ENCODE measurements at regions not wholly inside any gene's neighbourhood (a gene's known extent, or its start where the extent isn't known, plus 50 kb on each side); places are given as distances from the start of the nearest gene placed in this dataset.

DNA sequence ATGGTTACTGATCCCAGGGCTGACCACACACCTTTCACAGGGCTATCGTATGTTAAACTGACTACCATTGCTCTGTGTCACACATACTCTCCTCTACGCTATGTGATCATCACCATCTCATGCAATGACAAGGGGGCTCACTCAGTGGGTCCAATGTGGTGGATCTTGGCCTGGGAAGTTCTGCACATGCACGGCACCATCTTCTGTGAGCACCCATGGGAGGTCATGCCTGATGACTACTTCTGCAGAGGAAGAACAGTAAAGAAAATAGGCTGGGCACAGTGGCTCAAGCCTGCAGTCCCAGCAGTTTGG is 60.0 kb upstream of the FOXD3 start:
- DNase-seq (ENCODE audit: extremely low spot score, insufficient read length, low read depth): no peak
- no peak for FAIRE-seq

DNA sequence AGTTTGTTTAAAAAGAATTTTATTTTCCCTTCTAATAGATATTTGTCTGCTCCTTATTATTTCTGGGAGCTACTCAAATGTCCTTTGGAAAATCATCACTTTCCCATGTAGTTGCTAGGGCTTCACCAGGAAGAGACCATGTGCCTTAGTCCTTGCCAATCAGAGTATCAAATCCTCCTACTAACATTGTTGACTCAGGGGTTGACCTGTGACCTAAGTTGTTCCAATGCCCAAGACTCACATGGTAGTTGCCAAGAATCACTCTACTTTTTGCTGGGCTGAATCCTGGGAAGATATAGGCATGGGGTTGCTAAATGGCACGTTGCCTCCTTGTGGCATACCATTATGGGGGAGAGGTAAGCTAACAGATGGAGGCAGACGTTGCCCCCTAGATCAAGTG is 58.2 kb upstream of the FOXD3 start:
- DNase-seq (ENCODE audit: extremely low spot score, insufficient read length, low read depth): no peak
- FAIRE-seq: no peak

DNA sequence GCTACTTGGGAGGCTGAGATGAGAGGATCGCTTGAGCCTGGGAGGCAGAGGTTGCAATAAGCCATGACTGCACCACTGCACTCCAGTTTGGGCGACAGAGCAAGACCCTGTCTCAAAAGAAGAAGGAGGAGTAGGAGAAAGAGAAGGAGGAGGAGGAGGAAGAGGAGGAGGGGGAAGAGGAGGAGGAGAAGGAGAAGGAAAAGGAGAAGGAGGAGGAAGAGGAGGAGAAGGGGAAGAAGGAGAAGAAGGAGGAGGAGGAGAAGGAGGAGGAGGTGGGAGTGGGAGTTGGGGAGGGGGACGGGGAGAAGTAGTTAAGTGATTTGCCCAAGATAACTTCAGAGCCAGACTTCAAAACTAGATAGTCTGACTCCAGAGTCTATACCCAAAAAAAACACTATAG is 55.5 kb upstream of the FOXD3 start:
- DNase-seq (ENCODE audit: extremely low spot score, insufficient read length, low read depth): no peak
- no peak for FAIRE-seq

DNA sequence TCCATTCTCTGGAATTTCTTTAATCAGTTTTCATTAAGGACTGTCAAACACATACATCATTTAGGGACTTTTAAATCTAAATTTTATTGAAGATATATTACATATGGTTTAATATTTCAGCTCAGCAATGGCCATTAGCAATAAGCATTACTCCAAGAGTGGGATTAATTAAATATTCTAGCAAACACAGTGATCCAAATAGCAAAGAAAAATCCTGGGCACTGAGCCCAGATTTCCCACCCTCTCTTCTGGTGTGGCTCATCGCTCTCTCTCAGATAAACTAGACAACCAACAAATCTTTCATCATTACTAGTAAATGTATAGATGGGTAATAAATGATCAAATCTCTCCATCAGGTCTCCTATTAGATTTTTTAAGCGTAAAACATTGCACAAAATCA is 53.5 kb upstream of the FOXD3 start:
- DNase-seq (ENCODE audit: extremely low spot score, insufficient read length, low read depth): no peak
- FAIRE-seq: no peak

DNA sequence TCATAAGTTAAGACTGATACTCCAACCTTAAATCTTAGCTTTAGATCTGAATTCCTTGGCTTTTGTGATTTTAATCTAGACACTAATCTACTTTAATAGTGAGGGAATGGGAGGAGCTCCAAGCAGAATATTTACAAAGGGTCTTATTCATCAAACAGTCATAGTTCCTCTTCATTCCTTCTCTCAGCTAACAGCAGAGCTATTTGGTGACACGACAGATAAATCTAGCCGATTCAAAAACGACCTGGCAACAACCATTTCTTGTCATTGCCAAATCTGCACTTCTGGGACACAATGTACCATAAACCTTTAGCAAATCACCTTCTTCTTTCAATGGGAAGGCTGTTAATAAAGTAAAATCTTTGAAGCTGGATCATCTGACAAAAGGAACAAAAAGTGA is 52.8 kb upstream of the FOXD3 start:
- FAIRE-seq (no peak), DNase-seq (ENCODE audit: extremely low spot score, insufficient read length, low read depth) (no peak)

Measured in GM18507 (cell line).